GM19467 (cell line): ENCODE measurements at regions not wholly inside any gene's neighbourhood (a gene's known extent, or its start where the extent isn't known, plus 50 kb on each side); places are given as distances from the start of the nearest gene placed in this dataset.
"Not testable (repeated sequence)": the region's sequence is repeated elsewhere in the genome, so short reads cannot be mapped to it uniquely, and the experiment has no call there.

Source experiments
- ATAC-seq: cut with Tn5 transposase; IDR thresholded peaks from one replicate; pipeline ENCODE4 v1.9.1; 2021; ENCODE audit warnings: mild to moderate bottlenecking, moderate library complexity; ENCODE audit not compliant: unreplicated experiment

DNA sequence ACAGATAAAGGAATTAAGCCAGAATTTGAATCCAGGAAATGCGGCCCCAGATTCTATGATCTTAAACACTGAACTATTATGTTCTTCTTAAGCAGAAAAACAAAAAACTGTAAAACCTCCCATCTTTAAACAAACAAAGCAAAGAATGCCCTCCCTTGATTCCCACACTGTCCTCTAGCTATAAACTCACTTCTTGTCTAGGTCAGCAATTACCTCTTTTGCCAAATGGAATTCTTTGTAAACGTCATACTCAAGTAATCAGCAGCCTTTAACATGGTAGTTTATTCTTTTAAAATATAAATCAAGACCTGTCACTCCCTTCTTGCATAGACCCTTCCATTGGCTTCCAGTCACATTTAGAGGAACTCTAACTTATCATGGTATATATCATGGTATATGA is 958.9 kb upstream of the CNTN5 start:
- ATAC-seq: no peak

DNA sequence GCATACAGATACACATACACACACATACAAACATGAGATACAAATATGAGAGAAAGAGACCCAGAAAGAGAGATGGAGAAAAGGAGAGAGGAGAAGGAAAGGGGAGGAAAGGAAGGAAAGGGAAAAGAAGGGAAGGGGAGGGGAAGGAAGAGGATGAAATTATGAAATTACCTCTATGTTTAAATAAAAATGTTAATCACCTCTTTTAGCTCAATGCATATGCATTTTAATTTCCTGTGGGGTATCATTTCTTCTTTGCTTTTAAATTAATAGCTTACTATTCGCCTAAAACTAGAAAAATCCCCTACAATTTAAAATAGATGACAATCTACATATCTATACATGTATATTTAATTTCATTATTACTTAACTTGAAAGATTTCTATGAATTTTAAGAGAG is 958.0 kb upstream of the CNTN5 start:
- ATAC-seq: no peak

DNA sequence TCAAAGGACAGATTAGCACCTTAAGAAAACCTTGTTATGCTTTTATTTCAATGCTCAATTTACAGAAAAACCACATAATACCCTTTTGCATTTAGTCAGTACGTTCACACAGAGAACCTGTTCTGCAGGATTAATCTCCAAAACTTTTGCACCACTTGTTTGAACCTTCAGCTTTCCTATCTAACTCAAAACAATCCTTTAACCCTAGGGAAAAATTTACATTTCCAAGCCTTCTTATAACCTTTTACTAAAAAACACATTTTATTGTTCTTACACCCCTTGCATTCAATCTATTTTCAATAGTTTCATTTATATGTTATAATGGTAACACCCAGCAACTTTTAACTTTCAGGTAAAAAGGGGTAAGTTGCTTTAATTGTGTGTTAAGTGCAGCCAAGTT is 952.5 kb upstream of the CNTN5 start:
- no peak for ATAC-seq

DNA sequence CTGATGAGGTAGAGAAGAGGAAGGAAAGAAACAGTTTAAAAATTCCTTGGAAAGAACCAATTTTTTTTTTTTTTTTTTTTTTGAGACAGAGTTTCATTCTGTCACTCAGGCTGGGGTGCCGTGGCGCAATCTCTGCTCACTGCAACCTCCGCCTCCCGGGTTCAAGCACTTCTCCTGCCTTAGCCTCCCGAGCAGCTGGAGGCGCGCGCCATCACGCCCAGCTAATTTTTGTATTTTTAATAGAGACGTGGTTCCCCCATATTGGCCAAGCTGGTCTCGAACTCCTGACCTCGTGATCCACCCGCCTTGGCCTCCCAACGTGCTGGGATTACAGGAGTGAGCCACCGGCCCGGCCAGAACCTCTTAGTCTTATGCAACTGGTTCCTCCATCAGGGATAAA is 951.6 kb upstream of the CNTN5 start:
- ATAC-seq: not testable (repeated sequence)

DNA sequence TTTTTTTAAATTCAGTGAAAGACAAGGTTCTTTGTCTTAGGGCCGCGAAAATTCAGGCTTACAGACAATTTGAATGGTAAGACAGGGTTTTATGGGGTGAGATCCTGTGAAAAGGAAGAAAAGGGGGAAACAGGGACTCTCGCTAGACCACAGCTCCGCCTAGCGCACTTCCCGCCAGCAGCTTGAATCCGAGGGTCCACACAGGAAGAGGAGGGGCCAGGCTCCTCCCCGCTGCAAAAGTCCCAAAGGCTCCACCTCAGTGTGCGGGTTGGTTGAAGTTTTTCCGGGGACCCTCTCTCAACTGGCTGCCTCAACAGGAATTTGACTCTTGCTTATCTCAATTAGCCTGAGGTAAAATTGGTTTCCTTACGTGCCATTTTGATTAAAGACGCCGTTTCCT is 950.9 kb upstream of the CNTN5 start:
- no peak for ATAC-seq

DNA sequence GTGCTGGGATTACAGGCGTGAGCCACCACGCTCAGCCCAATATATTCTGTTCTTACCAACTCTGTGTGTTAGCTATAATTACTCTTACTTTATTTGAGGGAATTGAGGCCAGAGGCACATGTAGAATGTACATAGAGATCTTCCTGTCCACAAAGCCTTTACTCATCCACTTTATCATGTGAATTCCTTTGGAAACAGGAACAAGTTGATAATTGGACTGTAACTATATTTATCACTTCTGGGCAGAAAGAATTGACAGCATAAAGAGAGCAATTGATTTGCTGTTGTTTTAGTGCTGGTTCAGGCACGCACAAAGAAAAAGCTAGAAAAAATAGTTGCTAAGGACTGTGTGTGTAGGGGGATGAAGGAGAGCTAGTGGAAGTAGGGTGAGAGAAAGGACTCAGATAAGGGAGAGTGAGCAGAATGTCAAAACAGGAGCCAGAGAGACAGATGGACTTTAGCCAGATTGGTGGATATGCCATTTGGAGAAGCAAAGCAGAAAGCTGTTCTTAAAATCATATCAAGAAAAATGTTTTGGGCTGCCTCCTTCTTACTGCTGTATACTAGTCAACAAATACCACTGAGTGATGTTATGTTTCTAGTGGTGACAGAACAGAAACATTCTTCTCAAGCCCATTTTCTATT is 929.8 kb upstream of the CNTN5 start:
- ATAC-seq: no peak

DNA sequence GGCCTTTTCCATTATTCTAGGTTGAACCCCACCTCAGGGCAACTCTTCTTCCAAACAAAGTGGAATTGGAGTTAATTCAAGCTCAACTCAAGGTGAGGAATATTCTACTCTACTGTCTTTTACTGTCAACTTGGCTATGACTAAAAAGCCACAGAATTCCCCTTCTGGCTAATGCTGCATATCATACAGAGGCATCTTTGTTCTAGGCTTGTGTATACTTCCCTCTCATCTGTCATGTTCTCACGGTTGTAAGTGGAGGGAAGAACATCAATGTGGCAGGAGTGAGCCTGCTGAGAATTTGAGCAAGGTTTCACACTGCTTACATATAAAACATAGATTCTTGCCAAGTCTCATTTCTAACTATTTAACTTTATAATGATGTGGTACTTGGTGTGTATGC is 921.4 kb upstream of the CNTN5 start:
- no peak for ATAC-seq

DNA sequence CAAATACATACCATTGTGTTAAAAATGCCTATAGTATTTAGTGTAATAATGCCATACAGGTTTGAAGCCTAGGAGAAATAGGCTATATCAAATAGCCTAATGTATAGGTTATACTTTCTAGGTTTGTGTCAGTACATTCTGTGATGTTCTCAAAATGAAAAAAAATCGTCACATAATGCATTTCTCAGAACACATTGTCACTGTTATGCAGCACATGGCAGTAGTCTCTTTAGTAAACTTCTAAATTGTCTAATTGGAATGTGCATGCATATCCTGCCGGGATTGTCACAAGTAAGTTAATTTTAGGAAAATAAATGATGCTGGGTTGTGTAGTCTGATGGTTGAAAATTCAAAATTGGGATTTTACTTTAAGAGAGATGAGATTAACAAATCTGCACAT is 920.1 kb upstream of the CNTN5 start:
- no peak for ATAC-seq

DNA sequence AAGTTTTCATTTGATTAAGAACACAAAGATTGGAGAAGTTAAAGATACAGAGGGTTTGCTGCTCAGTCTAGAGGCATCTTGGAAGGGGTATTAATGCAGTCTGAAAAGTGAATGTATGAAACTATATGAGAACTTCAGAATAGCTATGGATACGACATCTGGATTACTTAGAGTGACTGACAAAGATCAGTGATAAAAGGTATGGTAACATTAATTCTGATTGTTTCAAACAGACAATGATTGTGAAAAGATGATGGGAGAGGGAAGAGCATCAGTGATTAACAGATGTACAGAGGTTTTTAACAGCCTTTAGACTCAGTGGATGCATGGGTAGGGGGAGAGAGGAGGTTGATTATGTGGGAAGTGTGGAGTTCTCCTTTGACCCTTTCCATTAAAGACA is 919.4 kb upstream of the CNTN5 start:
- no peak for ATAC-seq

DNA sequence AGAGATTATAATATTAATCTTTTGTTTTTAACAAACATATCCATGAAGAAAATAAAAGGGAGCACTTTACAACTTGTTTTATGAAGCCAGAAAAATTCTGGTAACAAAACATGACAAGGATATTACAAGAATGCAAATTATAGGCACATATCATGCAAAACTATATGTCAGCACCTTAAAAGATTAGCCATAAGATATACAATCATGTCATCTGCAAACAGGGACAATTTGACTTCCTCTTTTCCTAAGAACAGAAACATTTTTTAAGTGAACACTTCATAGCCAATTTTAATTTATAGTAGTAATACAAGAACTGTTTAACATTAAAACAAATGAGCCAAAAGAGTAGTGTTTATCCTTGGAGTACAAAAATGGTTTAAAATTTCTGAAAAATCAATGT is 916.5 kb upstream of the CNTN5 start:
- no peak for ATAC-seq

DNA sequence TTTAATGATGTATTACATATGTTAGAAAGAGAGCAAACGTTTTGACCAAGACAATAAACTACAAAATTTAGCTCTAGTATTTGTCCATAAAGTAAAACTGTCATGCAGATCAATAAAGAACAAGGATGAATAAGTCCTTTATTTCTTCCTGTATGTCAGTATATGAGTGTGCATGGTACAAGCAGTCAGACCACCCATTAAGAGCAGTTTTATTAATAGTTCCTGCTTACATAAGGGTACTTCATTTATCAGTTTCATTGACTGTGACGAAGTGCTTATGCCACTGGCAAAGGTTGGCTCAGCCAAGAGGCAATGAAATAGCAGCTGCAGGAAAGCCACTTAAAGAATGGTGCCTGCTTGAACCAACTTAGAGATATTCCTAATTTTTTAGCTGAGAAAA is 913.0 kb upstream of the CNTN5 start:
- no peak for ATAC-seq

DNA sequence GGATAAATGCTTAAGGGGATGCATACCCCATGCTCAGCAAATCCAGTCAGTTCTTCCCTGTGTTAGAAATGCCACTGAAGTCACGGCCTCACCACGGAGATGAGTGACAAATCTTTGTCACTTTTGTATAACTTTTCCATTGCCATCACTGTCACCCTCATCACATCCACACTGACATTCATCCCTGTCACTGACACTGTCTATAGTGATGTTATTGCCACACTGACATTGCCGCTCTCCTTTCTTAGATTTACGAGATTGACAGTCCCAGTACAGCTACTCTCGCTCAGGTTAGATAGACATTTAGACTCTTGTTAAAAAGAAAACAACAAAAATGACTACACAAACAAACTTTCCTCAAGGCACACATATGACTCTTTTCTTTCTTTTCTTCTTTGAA is 910.7 kb upstream of the CNTN5 start:
- no peak for ATAC-seq

DNA sequence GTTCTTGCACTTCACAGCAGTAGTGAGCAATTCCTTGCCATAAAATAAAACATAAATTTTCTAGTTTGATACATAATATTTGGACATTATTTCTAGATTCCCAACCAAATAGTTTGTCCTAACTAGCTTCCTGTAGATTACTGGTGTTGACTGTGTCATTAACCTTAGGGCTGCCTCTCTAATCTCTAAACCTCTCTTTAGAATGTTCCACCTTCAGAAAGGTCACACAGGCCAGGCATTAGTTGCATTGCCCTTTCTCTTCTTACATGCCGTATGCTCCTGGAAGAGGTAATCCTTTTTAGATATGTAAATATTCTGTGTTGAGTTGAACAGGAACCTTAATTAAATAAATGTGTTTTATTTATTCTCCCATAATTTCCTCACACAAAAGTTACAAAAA is 904.9 kb upstream of the CNTN5 start:
- ATAC-seq: no peak

DNA sequence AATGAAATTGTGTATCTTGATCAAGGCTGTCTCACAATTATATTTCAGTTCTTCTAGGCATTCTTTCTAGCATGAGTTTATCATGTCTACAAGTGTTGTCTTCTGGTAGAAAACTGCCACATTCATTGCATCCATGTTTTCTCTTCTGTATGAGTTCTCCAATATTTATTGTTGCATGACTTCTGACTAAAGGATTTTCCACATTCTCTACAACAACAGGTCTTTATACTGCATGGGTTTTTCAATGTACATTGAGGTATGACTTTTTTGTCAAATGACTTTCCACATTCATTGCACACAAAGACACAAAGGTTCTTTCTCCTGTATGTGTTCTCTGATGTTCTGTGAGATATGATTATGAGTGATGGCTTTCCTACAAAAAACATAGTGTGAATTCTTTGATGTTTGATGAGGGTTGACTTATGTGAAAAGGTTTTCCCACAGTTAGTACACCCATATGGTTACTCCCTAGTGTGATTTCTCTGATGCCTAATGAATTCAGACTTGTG is 890.6 kb upstream of the CNTN5 start:
- ATAC-seq: no peak

DNA sequence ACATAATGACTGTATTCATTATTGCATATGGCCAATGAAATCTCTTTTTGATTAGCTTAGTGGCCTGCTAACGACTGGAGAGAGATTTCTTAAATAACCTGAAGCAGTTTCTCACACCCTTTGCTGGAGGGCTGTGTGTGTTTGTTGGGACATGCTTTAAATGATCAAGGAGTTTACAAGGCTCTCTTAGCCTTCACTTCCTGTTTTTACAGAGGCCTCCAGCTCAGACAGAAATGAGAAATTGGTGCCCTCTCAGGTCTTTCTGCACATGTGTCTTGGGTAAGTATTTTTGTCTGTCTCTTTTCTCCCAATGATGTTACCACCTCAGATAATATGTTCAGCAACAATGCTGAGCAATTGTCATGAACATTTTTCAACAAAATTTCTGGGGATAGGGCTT is 884.4 kb upstream of the CNTN5 start:
- ATAC-seq: no peak

DNA sequence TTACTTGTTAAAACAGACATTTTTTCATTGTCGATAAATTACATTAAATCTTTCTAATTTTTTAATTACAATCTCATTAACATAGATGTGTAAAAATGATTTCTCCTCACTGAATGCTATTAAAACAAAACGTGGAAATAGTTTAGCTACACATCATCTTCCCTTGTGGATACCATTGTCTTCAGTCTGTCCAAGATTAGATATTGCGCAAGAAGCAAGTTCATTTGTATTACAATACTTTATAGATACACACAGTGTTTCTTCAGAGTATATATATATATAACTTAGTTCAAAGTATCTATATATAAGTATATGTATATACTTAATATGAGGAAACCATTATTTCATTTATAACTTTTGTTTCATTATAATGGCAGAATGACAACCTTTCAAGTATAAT is 883.3 kb upstream of the CNTN5 start:
- ATAC-seq: no peak

DNA sequence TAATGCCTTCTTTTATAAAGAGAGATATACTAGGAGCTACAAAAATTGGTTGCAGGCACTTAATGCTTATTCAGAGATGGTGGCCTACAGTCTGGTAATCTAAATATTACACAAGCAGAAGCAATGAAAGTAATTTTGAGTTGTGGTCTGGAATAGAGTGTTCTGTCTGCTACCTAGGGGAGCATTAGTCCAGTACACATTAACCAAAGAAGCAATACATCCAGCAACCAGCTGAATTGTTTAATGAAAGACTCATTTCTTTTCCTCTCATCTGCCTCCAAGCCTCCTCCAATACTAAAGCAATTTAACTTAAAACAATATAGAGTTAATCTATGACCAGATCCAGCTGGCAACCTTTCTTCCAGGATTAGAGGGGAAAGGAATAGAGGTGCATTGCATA is 877.1 kb upstream of the CNTN5 start:
- ATAC-seq: no peak

DNA sequence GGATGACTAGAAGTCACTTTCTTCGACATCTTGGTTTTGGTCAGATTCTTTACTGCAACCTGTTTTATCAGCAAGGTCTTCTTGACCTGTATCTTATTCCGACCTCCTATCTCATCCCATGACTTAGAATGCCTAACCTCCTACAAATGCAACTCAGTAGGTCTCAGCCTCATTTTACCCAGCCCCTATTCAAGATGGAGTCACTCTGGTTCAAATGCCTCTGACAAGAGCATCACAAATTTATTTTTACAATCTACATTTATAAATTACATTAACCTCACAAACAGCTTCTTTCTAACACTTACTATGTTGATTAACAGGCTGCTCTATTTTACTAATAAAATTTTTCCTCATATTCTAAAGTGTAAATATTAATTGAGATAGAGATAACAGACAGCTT is 867.0 kb upstream of the CNTN5 start:
- no peak for ATAC-seq

DNA sequence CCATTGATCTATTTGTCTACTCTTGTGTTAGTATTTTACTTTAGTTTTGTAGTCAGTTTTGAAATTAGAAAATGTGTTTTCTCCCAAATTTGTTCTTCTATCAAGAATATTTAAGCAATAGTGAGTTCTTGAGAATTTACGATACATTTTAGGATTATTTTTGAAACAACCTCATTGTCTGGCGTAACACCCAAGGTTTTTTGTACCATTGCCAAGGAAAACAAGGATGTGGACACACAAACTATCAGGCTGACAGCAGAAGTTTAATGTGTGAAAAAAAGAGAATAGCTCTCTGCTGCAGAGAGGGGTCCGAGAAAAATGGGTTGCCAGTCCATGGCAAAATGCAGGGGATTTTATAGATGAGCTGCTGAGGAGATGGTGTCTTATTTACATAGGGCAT is 865.1 kb upstream of the CNTN5 start:
- no peak for ATAC-seq

DNA sequence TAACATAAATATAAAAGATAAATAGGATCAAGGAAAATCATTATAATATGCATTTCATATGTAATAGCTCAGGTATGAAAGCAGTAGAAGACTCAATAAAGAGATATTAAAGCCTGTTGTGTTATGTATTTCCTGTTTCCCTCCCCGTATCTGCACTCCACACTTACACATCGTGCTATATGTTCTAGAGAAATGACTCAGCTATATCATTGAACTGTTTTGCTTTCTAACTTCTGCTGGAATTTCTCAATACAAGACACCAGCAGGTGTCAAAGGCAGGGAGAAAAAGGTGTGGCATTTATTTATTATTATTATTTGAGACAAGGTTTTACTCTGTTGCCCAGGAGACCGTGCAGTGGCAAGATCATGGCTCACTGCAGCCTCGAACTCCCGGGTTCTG is 842.8 kb upstream of the CNTN5 start:
- ATAC-seq: no peak

DNA sequence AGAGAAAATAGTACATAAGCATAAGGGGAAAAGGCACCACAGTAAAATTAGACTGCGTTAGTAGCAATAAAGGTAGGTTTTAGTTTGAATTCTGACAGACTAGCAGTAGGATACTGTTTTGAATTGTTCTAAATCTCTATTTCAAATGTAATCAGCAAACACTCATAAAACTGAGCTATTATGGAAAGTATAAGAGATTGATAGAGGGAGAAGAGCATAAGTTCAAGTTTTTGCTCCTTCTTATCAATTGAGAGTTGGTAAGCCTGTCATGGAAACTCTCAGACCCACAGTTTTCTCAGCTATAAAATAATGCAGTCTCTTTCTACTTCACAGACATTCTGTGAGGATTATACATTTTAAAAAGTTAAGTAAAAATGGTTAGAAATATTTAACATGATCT is 840.2 kb upstream of the CNTN5 start:
- ATAC-seq: no peak

DNA sequence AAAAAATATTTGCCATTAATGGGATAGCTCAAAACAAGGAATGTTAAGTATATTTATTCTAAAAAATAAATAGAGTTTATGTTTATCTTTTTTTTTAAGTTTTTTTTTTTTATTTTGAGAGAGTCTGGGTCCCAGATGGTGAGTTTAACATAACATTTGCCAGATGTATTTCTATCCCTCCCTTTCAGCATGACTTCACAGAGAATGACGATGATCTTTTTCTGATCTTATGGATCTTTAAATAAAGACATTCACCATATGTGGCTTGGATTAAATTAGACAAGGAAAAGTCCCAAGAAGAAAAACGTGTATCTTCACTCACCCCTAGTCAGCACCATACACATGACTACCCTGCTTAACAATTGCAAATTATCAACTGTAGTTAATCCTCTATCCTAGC is 839.8 kb upstream of the CNTN5 start:
- ATAC-seq: no peak

DNA sequence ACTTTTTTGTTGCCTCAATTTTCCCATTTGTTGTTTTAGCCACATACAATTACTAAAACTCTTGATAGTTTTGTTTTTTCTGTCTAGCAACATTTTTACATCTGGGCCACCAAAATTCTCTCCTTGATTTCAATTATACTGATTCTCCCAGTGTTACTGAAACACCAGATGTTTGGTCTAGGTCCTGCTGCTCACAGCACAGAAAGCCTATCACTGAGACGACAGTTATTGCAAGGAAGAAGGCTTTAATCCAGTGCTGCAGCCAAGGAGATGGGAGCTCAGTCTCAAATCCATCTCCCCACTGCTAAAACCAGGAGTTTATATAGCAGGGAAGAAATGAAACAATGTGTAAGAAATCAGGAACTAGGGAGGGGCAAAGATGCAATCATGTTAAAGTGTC is 837.7 kb upstream of the CNTN5 start:
- ATAC-seq: no peak

DNA sequence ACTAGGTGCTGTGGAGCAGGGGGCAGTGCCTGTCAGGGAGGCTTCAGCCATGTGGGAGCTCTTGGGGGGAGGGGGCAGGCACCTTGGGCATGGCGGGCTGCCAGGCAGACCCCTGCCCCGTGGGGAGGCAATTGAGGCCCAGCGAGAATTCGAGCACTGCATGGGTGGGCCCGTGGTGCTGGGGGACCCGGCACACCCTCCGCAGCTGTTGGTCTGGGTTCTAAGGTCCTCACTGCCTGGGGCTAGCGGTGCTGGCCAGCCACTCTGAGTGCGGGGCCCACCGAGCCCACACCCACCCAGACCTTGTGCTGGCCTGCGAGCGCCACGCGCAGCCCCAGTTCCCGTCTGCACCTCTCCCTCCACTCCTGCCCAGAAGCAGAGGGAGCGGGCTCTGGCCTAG is 835.5 kb upstream of the CNTN5 start:
- no peak for ATAC-seq
